Peyer's patch (tissue), 4 donors: ENCODE measurements at regions not wholly inside any gene's neighbourhood (a gene's known extent, or its start where the extent isn't known, plus 50 kb on each side); places are given as distances from the start of the nearest gene placed in this dataset.

ENCODE experiments used
- DNase-seq, 3 donors: peaks; one replicate each; pipeline ENCODE4 v3.0.0-alpha.2; 2017 to 2019
- H3K27ac ChIP-seq, 4 donors: fragments of 200-600 bp; sonication (generic); one replicate each; pipeline ENCODE4 v1.5.1; 2016 to 2019
- H3K27me3 ChIP-seq, 2 donors: fragments of 200-600 bp; sonication (generic); one replicate each; pipeline ENCODE4 v1.5.1; 2019
- H3K36me3 ChIP-seq, 3 donors: fragments of 200-600 bp; sonication (generic); one replicate each; pipeline ENCODE4 v1.5.1; 2016 to 2019
- H3K4me1 ChIP-seq, 4 donors: fragments of 200-600 bp; sonication (generic); one replicate each; pipeline ENCODE4 v1.5.1; 2016 to 2019
- H3K4me3 ChIP-seq, 4 donors: fragments of 200-600 bp; sonication (generic); 1 replicate in 3 of 4; 2 replicates in 1 of 4; pipeline ENCODE4 v1.5.1; 2016 to 2019; ENCODE audit warnings: mild to moderate bottlenecking in 1 of 4
- H3K9me3 ChIP-seq, 4 donors: fragments of 200-600 bp; sonication (generic); one replicate each; pipeline ENCODE4 v1.5.1; 2016 to 2019; ENCODE audit warnings: mild to moderate bottlenecking in 1 of 4
- CTCF ChIP-seq, 6 experiments: fragments of 450-650 bp in 4 of 6; fragments of 200-600 bp in 2 of 6; sonication (generic) in 1 of 6; IDR thresholded peaks; one replicate each; pipeline ENCODE4 v1.5.1; 2017 to 2019; ENCODE audit warnings: antibody characterized with exemption in 6 of 6, mild to moderate bottlenecking in 3 of 6, moderate library complexity in 1 of 6
- POLR2A ChIP-seq, 2 donors: fragments of 450-650 bp; IDR thresholded peaks; one replicate each; pipeline ENCODE4 v1.5.1; 2017; ENCODE audit warnings: antibody characterized with exemption in 2 of 2, mild to moderate bottlenecking in 2 of 2, moderate library complexity in 2 of 2

GRCh38 chr6:47371870-47372255 lies 62.2 kb upstream of the TNFRSF21 start:
- Histone ChIP-seq H3K4me3 (no peak overlapping the region), H3K27me3 (no peaks in the 10 kb centered on the region), H3K36me3 (no peaks in the 10 kb centered on the region), H3K27ac (no peak overlapping the region), H3K9me3 (no peaks in the 10 kb centered on the region), H3K4me1 (no peaks in the 10 kb centered on the region)
- TF ChIP-seq POLR2A (IDR thresholded peaks at IDR 0.05) (no peak), CTCF (IDR thresholded peaks at IDR 0.05) (no peak)
- no peak for DNase-seq

GRCh38 chr6:47372318-47372717 lies 62.6 kb upstream of the TNFRSF21 start:
- Histone ChIP-seq H3K36me3 (no peaks in the 10 kb centered on the region), H3K9me3 (no peaks in the 10 kb centered on the region), H3K4me3 (no peak overlapping the region), H3K27me3 (no peaks in the 10 kb centered on the region), H3K27ac (no peak overlapping the region), H3K4me1 (no peaks in the 10 kb centered on the region)
- TF ChIP-seq POLR2A (IDR thresholded peaks at IDR 0.05) (no peak), CTCF (IDR thresholded peaks at IDR 0.05) (no peak)
- no peak for DNase-seq

GRCh38 chr6:47375426-47375825 lies 65.7 kb upstream of the TNFRSF21 start:
- DNase-seq, result no peak
- no peak for TF ChIP-seq CTCF (IDR thresholded peaks at IDR 0.05)
- TF ChIP-seq POLR2A (IDR thresholded peaks at IDR 0.05), result no peak
- no peaks in the 10 kb centered on the region for H3K27me3 ChIP-seq
- H3K4me1 ChIP-seq, result no peaks in the 10 kb centered on the region
- H3K9me3 ChIP-seq, result no peaks in the 10 kb centered on the region
- no peaks in the 10 kb centered on the region for H3K36me3 ChIP-seq
- H3K4me3 ChIP-seq, result no peak overlapping the region
- H3K27ac ChIP-seq, result no peak overlapping the region

- Histone ChIP-seq H3K4me3 (no peak overlapping the region), H3K36me3 (no peaks in the 10 kb centered on the region), H3K27me3 (no peaks in the 10 kb centered on the region), H3K4me1 (no peaks in the 10 kb centered on the region), H3K27ac (no peak overlapping the region), H3K9me3 (no peaks in the 10 kb centered on the region)
- DNase-seq, result no peak
- TF ChIP-seq CTCF (IDR thresholded peaks at IDR 0.05), result no peak
- TF ChIP-seq POLR2A (IDR thresholded peaks at IDR 0.05), result no peak
These were observed 67.2 kb upstream of the TNFRSF21 start for GRCh38 chr6:47376930-47377329.

- TF ChIP-seq POLR2A (IDR thresholded peaks at IDR 0.05) (no peak), CTCF (IDR thresholded peaks at IDR 0.05) (no peak)
- Histone ChIP-seq H3K4me1 (no peaks in the 10 kb centered on the region), H3K27ac (no peak overlapping the region), H3K36me3 (no peaks in the 10 kb centered on the region), H3K27me3 (no peaks in the 10 kb centered on the region), H3K9me3 (no peaks in the 10 kb centered on the region), H3K4me3 (no peak overlapping the region)
- DNase-seq, result no peak
These were observed 68.3 kb upstream of the TNFRSF21 start for GRCh38 chr6:47377971-47378370.

GRCh38 chr6:47379328-47379727 lies 69.6 kb upstream of the TNFRSF21 start:
- Histone ChIP-seq H3K27ac (no peak overlapping the region), H3K27me3 (no peaks in the 10 kb centered on the region), H3K9me3 (no peaks in the 10 kb centered on the region), H3K4me1 (no peaks in the 10 kb centered on the region), H3K36me3 (no peaks in the 10 kb centered on the region), H3K4me3 (no peak overlapping the region)
- TF ChIP-seq CTCF (IDR thresholded peaks at IDR 0.05) (no peak), POLR2A (IDR thresholded peaks at IDR 0.05) (no peak)
- DNase-seq, result no peak
